OCI-LY3 (cell line): ENCODE measurements at regions not wholly inside any gene's neighbourhood (a gene's known extent, or its start where the extent isn't known, plus 50 kb on each side); places are given as distances from the start of the nearest gene placed in this dataset.
"Not testable (repeated sequence)": the region's sequence is repeated elsewhere in the genome, so short reads cannot be mapped to it uniquely, and the experiment has no call there.

Source experiments
- H2AFZ ChIP-seq: fragments of 200-600, 300-600 bp; shearing (Covaris generic); 2 replicates; pipeline ENCODE4 v1.6.0; 2014; ENCODE audit warnings: antibody characterized with exemption, low read depth, low read length
- H3K27ac ChIP-seq: fragments of 200-600, 300-600 bp; sonication (generic); 2 replicates; pipeline ENCODE4 v1.5.1; 2014; ENCODE audit warnings: mild to moderate bottlenecking, low read length, moderate library complexity, mixed read lengths
- H3K27me3 ChIP-seq: fragments of 200-600, 300-600 bp; sonication (generic); 2 replicates; pipeline ENCODE4 v1.6.1; 2014; ENCODE audit warnings: low read depth, low read length, mixed read lengths
- H3K36me3 ChIP-seq: fragments of 200-600, 300-600 bp; sonication (generic); replicated peaks from 2 replicates; pipeline ENCODE3; 2014; ENCODE audit warnings: low read depth, low read length, mixed read lengths
- H3K4me1 ChIP-seq: fragments of 300-600, 200-600 bp; sonication (generic); 2 replicates; pipeline ENCODE4 v1.6.1; 2014; ENCODE audit warnings: low read length, mixed read lengths
- H3K4me2 ChIP-seq: fragments of 200-600, 300-600 bp; sonication (generic); 2 replicates; pipeline ENCODE4 v1.6.1; 2014; ENCODE audit warnings: low read length, mixed read lengths
- H3K4me3 ChIP-seq: fragments of 300-600, 200-600 bp; sonication (generic); 2 replicates; pipeline ENCODE4 v1.5.1; 2014; ENCODE audit warnings: antibody characterized with exemption, mild to moderate bottlenecking, low read length, moderate library complexity
- H3K79me2 ChIP-seq: fragments of 300-600, 200-600 bp; shearing (Covaris generic); 2 replicates; pipeline ENCODE4 v1.6.1; 2014; ENCODE audit warnings: mild to moderate bottlenecking, low read length, mixed read lengths
- H3K9ac ChIP-seq: fragments of 300-600, 200-600 bp; shearing (Covaris generic); 2 replicates; pipeline ENCODE4 v1.6.0; 2014; ENCODE audit warnings: mild to moderate bottlenecking, low read length, moderate library complexity
- H3K9me3 ChIP-seq: fragments of 200-600, 300-600 bp; shearing (Covaris generic); 2 replicates; pipeline ENCODE4 v1.6.1; 2014; ENCODE audit warnings: low read length, mixed read lengths; ENCODE audit not compliant: insufficient read depth
- H4K20me1 ChIP-seq: fragments of 200-600, 300-600 bp; sonication (generic); 2 replicates; pipeline ENCODE4 v1.6.1; 2016; ENCODE audit warnings: low read length, mixed read lengths; ENCODE audit not compliant: insufficient read depth
- EZH2phosphoT487 ChIP-seq: fragments of 200-600 bp; shearing (Covaris generic); IDR thresholded peaks from 2 replicates; pipeline ENCODE4 v1.6.1; 2018; ENCODE audit warnings: antibody characterized with exemption, mixed run types, low read depth
- TF ChIP-seq, protein P1 (sequence below): fragments of 200-600, 300-600 bp; sonication (generic); IDR thresholded peaks from 2 replicates; pipeline ENCODE4 v1.5.1; 2014; ENCODE audit warnings: antibody characterized with exemption, low read length, low read depth

DNA sequence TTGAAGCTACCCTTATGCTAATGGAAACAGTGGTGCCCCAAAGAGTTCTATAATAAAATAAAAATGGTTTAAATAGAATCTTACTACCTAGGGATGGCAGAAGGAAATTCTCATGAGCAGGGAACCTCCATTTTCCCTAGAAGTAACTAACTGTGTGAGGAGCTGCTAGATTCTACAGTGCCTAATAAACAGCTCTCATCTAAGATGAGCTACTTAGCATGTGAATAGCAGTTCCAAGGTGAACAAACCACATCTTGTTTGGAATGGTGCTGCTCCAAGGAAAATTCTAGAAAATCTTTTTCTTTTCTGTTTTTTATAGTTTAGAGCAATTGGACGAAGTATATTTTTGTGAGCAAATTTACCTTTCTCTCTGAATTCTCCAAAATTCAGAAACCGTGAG, 1015.3 kb upstream of the NOVA1 start:
- no peaks in the 10 kb centered on the region for H3K36me3 ChIP-seq
- no peaks in the 10 kb centered on the region for H3K9me3 ChIP-seq
- TF ChIP-seq, protein P1, sequence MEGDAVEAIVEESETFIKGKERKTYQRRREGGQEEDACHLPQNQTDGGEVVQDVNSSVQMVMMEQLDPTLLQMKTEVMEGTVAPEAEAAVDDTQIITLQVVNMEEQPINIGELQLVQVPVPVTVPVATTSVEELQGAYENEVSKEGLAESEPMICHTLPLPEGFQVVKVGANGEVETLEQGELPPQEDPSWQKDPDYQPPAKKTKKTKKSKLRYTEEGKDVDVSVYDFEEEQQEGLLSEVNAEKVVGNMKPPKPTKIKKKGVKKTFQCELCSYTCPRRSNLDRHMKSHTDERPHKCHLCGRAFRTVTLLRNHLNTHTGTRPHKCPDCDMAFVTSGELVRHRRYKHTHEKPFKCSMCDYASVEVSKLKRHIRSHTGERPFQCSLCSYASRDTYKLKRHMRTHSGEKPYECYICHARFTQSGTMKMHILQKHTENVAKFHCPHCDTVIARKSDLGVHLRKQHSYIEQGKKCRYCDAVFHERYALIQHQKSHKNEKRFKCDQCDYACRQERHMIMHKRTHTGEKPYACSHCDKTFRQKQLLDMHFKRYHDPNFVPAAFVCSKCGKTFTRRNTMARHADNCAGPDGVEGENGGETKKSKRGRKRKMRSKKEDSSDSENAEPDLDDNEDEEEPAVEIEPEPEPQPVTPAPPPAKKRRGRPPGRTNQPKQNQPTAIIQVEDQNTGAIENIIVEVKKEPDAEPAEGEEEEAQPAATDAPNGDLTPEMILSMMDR, result no peak
- TF ChIP-seq EZH2phosphoT487, result no peak

DNA sequence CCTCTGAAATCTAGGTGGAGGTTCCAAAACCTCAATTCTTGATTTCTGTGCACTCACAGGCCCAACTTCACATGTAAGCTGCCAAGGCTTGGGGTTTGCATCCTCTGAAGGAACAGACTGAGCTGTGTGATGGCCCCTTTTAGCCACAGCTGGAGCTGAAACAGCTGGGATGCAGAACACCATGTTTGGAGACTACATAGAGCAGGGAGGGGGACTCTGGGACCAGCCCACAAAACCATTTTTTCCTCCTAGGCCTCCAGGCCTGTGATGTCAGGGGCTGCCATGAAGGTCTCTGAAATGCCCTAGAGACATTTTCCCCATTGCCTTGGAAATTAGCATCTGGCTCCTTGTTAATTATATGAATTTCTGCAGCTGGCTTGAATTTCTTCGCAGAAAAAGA, 1025.9 kb upstream of the NOVA1 start:
- no peak overlapping the region for H3K27ac ChIP-seq
- no peak overlapping the region for H3K4me2 ChIP-seq
- H3K4me3 ChIP-seq, result no peak overlapping the region
- no peak overlapping the region for H2AFZ ChIP-seq
- H3K9ac ChIP-seq, result no peak overlapping the region
- TF ChIP-seq EZH2phosphoT487, result no peak
- TF ChIP-seq, protein P1, result no peak
- H4K20me1 ChIP-seq, result no peaks in the 10 kb centered on the region
- no peaks in the 10 kb centered on the region for H3K36me3 ChIP-seq
- no peaks in the 10 kb centered on the region for H3K4me1 ChIP-seq
- no peaks in the 10 kb centered on the region for H3K27me3 ChIP-seq
- H3K9me3 ChIP-seq, result peaks cover 5% of the 10 kb centered on the region; the same call in 1 of the 2 replicates
- no peaks in the 10 kb centered on the region for H3K79me2 ChIP-seq

More for the DNA sequence above, 1015.3 kb upstream of the NOVA1 start:
- Histone ChIP-seq H3K27me3 (no peaks in the 10 kb centered on the region), H3K4me1 (no peaks in the 10 kb centered on the region), H2AFZ (no peak overlapping the region), H4K20me1 (no peaks in the 10 kb centered on the region), H3K27ac (no peak overlapping the region), H3K9ac (no peak overlapping the region), H3K79me2 (no peaks in the 10 kb centered on the region), H3K4me3 (no peak overlapping the region), H3K4me2 (no peak overlapping the region)

DNA sequence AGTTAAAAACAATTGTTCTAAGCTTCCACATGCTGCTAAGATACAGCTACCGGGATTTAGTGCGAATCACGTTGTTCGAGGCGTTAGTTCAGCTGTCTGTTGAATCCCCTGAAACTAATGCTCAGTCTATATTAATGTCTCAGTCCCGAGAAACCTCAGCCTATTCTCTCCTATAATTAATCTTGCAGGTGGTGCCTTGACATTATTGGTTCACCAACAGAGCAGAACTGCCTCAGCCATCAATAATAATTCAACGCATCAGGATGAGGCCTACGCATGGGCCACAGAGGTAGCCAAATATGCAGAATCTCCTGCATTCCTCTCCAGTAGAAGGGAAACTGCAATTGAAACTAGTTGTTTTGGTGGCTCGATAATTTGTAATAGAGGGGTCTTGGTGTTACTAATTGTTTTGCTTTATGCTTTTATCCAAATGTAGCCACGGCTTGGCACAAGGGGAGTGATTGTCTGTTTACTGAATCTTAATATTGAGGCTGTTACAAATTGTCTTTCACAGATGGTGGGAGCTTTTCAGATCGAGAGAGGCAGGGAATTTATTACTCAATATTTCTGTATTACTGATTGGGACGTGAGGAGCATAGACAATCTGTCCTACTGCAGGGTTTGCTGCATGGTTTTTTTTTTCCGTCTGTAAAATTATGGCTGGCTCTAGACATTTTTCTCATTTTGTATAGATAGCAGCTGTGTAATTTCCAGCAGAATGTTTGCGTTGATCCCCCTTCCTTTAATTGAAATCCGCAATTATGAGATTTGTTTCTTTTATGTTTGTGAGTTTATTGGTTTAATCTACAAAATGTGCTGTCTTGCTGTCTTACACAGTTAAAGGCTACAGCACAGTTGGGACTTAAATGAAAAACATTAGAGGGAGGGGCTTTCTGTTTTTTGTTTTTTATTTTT, 1036.5 kb upstream of the NOVA1 start:
- H2AFZ ChIP-seq, result no peak overlapping the region; the same call in 1 of the 2 replicates
- H3K9ac ChIP-seq, result no peak overlapping the region
- H3K4me3 ChIP-seq, result no peak overlapping the region
- H3K4me1 ChIP-seq, result no peaks in the 10 kb centered on the region
- no peak for TF ChIP-seq EZH2phosphoT487
- TF ChIP-seq, protein P1, result no peak
- no peaks in the 10 kb centered on the region for H4K20me1 ChIP-seq
- H3K27ac ChIP-seq, result no peak overlapping the region
- no peaks in the 10 kb centered on the region for H3K9me3 ChIP-seq
- no peaks in the 10 kb centered on the region for H3K79me2 ChIP-seq
- H3K4me2 ChIP-seq, result no peak overlapping the region
- H3K36me3 ChIP-seq, result no peaks in the 10 kb centered on the region
- no peaks in the 10 kb centered on the region for H3K27me3 ChIP-seq

DNA sequence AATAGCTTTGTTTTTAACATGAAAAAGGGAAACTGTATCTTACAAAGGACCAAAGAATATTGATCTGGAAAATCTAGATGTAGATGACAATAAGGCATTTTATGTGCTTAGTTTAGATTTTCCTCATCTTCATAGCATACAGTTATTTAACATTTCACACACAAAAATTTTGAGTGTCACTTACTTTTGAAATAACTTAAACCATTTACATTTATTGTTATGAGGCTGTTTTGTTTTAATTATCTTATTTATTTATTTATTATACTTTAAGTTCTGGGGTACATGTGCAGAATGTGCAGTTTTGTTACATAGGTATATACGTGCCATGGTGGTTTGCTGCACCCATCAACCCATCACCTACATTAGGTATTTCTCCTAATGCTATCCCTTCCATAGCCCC, 1042.9 kb upstream of the NOVA1 start:
- H3K9me3 ChIP-seq, H3K27me3 ChIP-seq, H3K36me3 ChIP-seq, H3K4me3 ChIP-seq, H3K27ac ChIP-seq, H3K4me2 ChIP-seq, H3K79me2 ChIP-seq, H3K4me1 ChIP-seq, H3K9ac ChIP-seq, H2AFZ ChIP-seq, H4K20me1 ChIP-seq: not testable (repeated sequence)
